Neuronal stem cell (in vitro differentiated cells): ENCODE measurements at regions not wholly inside any gene's neighbourhood (a gene's known extent, or its start where the extent isn't known, plus 50 kb on each side); places are given as distances from the start of the nearest gene placed in this dataset.

Experiments used
- DNase-seq: peaks from one replicate; pipeline ENCODE4 v3.0.0-alpha.2; 2013; ENCODE audit warnings: low spot score
- H2AFZ ChIP-seq: one replicate; pipeline ENCODE4 v1.6.1; 2013; ENCODE audit warnings: mild to moderate bottlenecking, low read length, inconsistent platforms
- H2AK5ac ChIP-seq: 2 replicates; pipeline ENCODE4 v1.6.1; 2013; ENCODE audit warnings: low read depth, mild to moderate bottlenecking, inconsistent platforms, low read length, moderate library complexity, mixed read lengths
- H2BK120ac ChIP-seq: 2 replicates; pipeline ENCODE4 v1.6.1; 2013; ENCODE audit warnings: low read depth, mild to moderate bottlenecking, inconsistent platforms, low read length, moderate library complexity, mixed read lengths
- H2BK12ac ChIP-seq: one replicate; pipeline ENCODE4 v1.6.1; 2013; ENCODE audit warnings: low read length, inconsistent platforms
- H2BK15ac ChIP-seq: 2 replicates; pipeline ENCODE4 v1.6.1; 2013; ENCODE audit warnings: mild to moderate bottlenecking, low read length, inconsistent platforms, mixed read lengths
- H2BK5ac ChIP-seq: one replicate; pipeline ENCODE4 v1.6.1; 2013; ENCODE audit warnings: inconsistent platforms, mild to moderate bottlenecking, low read length, moderate library complexity
- H3K14ac ChIP-seq: one replicate; pipeline ENCODE4 v1.6.1; 2013; ENCODE audit warnings: low read length, inconsistent platforms
- H3K18ac ChIP-seq: 2 replicates; pipeline ENCODE4 v1.6.1; 2013; ENCODE audit warnings: low read length, inconsistent platforms
- H3K23ac ChIP-seq: 2 replicates; pipeline ENCODE4 v1.6.1; 2013; ENCODE audit warnings: low read depth, mild to moderate bottlenecking, mixed read lengths, low read length, inconsistent platforms; ENCODE audit not compliant: poor library complexity
- H3K27ac ChIP-seq: replicated peaks from 3 replicates; pipeline ENCODE4 v1.5.1; 2013; ENCODE audit warnings: low read length, inconsistent platforms
- H3K27me3 ChIP-seq, 3 experiments: 2 replicates each; pipeline ENCODE4 v1.6.1; 2013; ENCODE audit warnings: low read length in 3 of 3, mild to moderate bottlenecking in 2 of 3, inconsistent platforms in 1 of 3, low read depth in 1 of 3, mixed read lengths in 1 of 3, moderate library complexity in 1 of 3; ENCODE audit not compliant: control insufficient read depth in 3 of 3, insufficient read depth in 3 of 3
- H3K36me3 ChIP-seq, 2 donors: replicated peaks in 1 of 2; 2 replicates each; pipeline ENCODE4 v1.6.1; 2013; ENCODE audit warnings: low read length in 2 of 2; ENCODE audit not compliant: control insufficient read depth in 2 of 2, insufficient read depth in 2 of 2
- H3K4ac ChIP-seq: 2 replicates; pipeline ENCODE4 v1.6.1; 2013; ENCODE audit warnings: inconsistent platforms, mild to moderate bottlenecking, low read length, moderate library complexity
- H3K4me1 ChIP-seq, 2 donors: 1 replicate in 1 of 2; 2 replicates in 1 of 2; pipeline ENCODE4 v1.6.1; 2013; ENCODE audit warnings: low read length in 2 of 2, low read depth in 1 of 2; ENCODE audit not compliant: control insufficient read depth in 2 of 2, insufficient read depth in 1 of 2
- H3K4me2 ChIP-seq: one replicate; pipeline ENCODE4 v1.6.1; 2013; ENCODE audit warnings: mild to moderate bottlenecking, low read length, inconsistent platforms; ENCODE audit not compliant: insufficient read depth, poor library complexity, severe bottlenecking
- H3K4me3 ChIP-seq, 2 donors: 2 replicates each; pipeline ENCODE4 v1.5.1; 2013; ENCODE audit warnings: low read length in 2 of 2, mild to moderate bottlenecking in 2 of 2, inconsistent platforms in 1 of 2, moderate library complexity in 1 of 2
- H3K79me1 ChIP-seq: one replicate; pipeline ENCODE4 v1.6.1; 2013; ENCODE audit warnings: low read depth, mild to moderate bottlenecking, inconsistent platforms, low read length, moderate library complexity
- H3K9ac ChIP-seq: one replicate; pipeline ENCODE4 v1.6.1; 2013; ENCODE audit warnings: mild to moderate bottlenecking, low read depth, low read length, inconsistent platforms; ENCODE audit not compliant: poor library complexity
- H3K9me3 ChIP-seq, 2 donors: replicated peaks in 1 of 2; 2 replicates each; pipeline versions ENCODE3 to v1.6.1; 2013; ENCODE audit warnings: low read length in 2 of 2, mild to moderate bottlenecking in 2 of 2, inconsistent platforms in 1 of 2, low read depth in 1 of 2, mixed read lengths in 1 of 2, moderate library complexity in 1 of 2; ENCODE audit not compliant: control insufficient read depth in 2 of 2, insufficient read depth in 1 of 2
- H4K8ac ChIP-seq: one replicate; pipeline ENCODE4 v1.6.1; 2013; ENCODE audit warnings: low read depth, mild to moderate bottlenecking, inconsistent platforms, low read length, moderate library complexity
- H4K91ac ChIP-seq: one replicate; pipeline ENCODE4 v1.6.1; 2013; ENCODE audit warnings: low read length, low read depth, mild to moderate bottlenecking, inconsistent platforms; ENCODE audit not compliant: poor library complexity
- WGBS, 2 donors: extraction: QIAGEN DNeasy Blood & Tissue Kit; methylation state at CpG; one replicate each; pipeline ENCODE4 v1.1.7; 2013; ENCODE audit warnings: missing lambda C conversion rate in 2 of 2, mixed read lengths in 1 of 2; ENCODE audit not compliant: insufficient read length in 2 of 2, insufficient replicate concordance in 1 of 2; ENCODE audit errors: extremely low coverage in 2 of 2; 5-methylcytosine and 5-hydroxymethylcytosine counted together

DNA sequence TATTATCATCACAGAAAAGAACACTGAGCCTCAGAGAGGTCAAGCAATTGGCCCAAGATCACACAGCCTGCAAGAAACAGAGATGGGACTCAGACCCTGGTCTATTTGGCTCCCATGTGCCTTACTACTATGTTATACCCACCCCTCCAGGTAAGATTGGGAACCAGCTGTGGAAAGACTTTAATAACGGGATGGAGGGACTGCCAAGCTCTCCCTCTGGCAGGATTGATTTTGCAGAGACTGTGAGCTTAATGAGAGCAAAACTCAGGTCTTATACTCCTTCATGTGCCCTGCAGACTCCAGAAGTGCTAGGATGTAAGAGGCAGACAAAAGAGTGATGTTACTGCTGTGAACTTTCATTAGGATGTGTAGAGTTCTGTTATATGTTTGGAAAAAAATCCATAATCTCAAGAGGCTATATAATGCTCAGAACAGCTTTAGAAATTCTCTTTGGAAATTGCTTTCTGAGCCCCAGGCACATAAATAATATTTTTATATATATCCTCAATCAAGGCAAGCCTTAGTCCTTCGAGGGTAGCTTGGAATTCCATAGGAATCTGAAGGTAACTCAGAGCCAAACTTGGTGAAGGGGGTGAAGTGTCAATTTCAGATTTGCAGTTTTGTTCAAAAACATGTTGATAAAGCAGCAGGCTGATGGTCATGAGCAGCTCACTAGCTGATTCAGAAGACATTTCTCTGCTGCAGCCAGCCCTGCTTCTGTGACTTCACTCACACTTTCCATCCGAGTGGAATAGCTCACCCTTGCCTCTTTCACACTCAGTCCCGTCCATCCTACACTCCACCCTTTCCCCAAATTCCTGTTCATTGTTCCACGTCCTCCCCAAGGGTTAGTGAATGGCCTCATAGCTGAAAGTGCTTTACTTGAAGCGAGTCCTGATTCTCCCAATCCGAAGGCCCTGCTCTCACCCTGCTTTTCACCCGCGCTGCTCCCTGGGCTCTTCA, 188.8 kb downstream of the SNX19 start:
- Histone ChIP-seq H3K9me3 (peaks cover 4 to 10% of the 10 kb centered on the region in 2 donors), H3K27me3 (no peaks in the 10 kb centered on the region), H2BK15ac (no peak overlapping the region), H3K4me2 (no peak overlapping the region), H2BK12ac (no peak overlapping the region), H2BK120ac (no peak overlapping the region), H2BK5ac (no peak overlapping the region), H3K18ac (no peak overlapping the region), H2AK5ac (no peak overlapping the region), H2AFZ (no peak overlapping the region), H3K4ac (no peak overlapping the region), H3K23ac (no peak overlapping the region), H3K14ac (no peak overlapping the region), H3K9ac (no peak overlapping the region), H3K79me1 (no peaks in the 10 kb centered on the region), H3K27ac (no peak overlapping the region), H3K4me1 (peaks cover 3 to 16% of the 10 kb centered on the region in 2 donors), H3K36me3 (peaks cover 0 to 2% of the 10 kb centered on the region in 2 donors), H3K4me3 (no peak overlapping the region), H4K91ac (no peak overlapping the region), H4K8ac (no peak overlapping the region)
- WGBS, 2 donors, result no CpG with 5 or more reads among the region's 9 CpGs
- no peak for DNase-seq

DNA sequence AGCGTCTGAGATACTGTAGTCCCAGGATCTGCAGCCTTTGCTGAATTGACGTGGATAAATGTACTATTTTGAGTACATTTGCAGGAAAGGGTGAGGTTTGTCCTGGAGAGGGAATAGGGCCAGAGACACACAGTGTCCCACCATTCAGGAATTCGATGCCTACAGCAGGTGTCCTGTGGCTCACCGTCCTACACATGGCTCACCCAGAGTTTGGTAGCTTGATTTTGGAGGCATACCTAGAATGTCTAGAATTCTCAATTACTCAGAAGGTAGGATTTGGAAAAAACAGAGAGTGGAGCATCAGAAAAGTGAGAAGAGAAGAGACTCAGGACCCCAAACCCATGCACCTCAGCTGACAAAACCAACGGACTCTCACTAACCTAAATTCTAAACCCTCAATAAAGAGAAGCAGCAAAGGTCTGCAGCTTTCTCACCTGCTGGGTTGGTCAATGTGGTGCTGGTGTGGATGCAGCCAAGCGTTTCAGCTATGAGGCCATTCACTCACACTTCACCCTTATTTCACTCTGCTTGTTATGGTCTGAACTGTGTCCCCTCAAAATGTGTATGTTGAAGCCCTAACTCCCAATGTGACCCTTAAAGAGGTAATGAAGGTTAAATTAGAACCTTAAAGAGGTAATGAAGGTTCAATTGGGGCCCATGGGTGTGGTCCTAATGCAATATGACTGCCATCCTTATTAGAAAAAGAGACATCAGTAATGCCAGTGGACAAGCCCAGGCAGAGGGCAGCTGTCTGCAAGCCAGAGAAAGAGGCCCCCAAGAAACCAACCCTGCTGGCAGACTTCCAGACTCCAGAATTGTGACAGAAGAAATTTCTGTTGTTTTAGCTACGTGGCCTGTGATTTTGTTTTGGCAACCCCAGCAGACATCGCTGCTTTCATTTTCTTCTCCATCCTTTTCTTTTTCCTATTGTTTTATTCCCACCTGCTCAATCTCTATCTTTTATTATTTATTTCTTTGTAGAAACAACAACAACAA, 187.8 kb downstream of the SNX19 start:
- no CpG with 5 or more reads among the region's 8 CpGs for WGBS, 2 donors
- H2AFZ ChIP-seq, result no peak overlapping the region
- no peak overlapping the region for H4K8ac ChIP-seq
- no peak overlapping the region for H3K14ac ChIP-seq
- no peak overlapping the region for H3K4ac ChIP-seq
- no peak overlapping the region for H3K4me3 ChIP-seq
- H2BK120ac ChIP-seq, result no peak overlapping the region
- no peak overlapping the region for H3K18ac ChIP-seq
- H3K9ac ChIP-seq, result no peak overlapping the region
- H2BK15ac ChIP-seq, result no peak overlapping the region
- no peak overlapping the region for H3K4me2 ChIP-seq
- H4K91ac ChIP-seq, result no peak overlapping the region
- H3K36me3 ChIP-seq, result peaks cover 0 to 2% of the 10 kb centered on the region in 2 donors
- no peak overlapping the region for H3K23ac ChIP-seq
- H3K4me1 ChIP-seq, result peaks cover 3 to 16% of the 10 kb centered on the region in 2 donors
- no peaks in the 10 kb centered on the region for H3K27me3 ChIP-seq
- H3K79me1 ChIP-seq, result no peaks in the 10 kb centered on the region
- no peak overlapping the region for H2AK5ac ChIP-seq
- H3K9me3 ChIP-seq, result peaks cover 4 to 13% of the 10 kb centered on the region in 2 donors
- H3K27ac ChIP-seq, result no peak overlapping the region
- no peak overlapping the region for H2BK12ac ChIP-seq
- no peak overlapping the region for H2BK5ac ChIP-seq
- DNase-seq, result no peak

DNA sequence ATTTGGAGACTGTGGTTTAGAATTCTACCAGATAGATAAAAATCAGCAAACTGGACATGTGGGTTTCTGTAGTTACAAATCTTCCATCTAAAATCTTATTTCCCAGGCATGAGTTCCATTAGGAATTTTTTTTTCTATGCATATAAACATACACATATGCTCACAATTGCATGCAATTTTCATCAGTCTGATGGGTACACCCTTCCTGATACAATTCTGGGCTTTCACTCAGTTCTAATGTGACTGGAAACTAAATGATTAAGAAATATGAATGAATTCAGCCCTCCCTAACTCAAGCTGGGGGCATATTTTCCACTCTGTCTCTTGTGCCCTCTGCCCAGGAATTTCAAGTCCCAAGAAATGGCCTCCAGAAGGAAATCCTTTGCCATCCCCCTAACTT, 187.1 kb downstream of the SNX19 start:
- Histone ChIP-seq H3K4ac (no peak overlapping the region), H3K23ac (no peak overlapping the region), H3K4me1 (peaks cover 3 to 16% of the 10 kb centered on the region in 2 donors), H4K8ac (no peak overlapping the region), H3K9me3 (peaks cover 4 to 17% of the 10 kb centered on the region in 2 donors), H2BK15ac (no peak overlapping the region), H2BK12ac (no peak overlapping the region), H3K36me3 (peaks cover 0 to 2% of the 10 kb centered on the region in 2 donors), H3K4me2 (no peak overlapping the region), H3K4me3 (no peak overlapping the region), H3K9ac (no peak overlapping the region), H2AK5ac (no peak overlapping the region), H3K27me3 (no peaks in the 10 kb centered on the region), H3K18ac (no peak overlapping the region), H2BK5ac (no peak overlapping the region), H3K27ac (no peak overlapping the region), H2BK120ac (no peak overlapping the region), H3K79me1 (no peaks in the 10 kb centered on the region), H3K14ac (no peak overlapping the region), H4K91ac (no peak overlapping the region), H2AFZ (no peak overlapping the region)
- no peak for DNase-seq
